Skeletal muscle tissue (tissue), 3 donors: ENCODE measurements at regions not wholly inside any gene's neighbourhood (a gene's known extent, or its start where the extent isn't known, plus 50 kb on each side); places are given as distances from the start of the nearest gene placed in this dataset.
"Not testable (repeated sequence)": the region's sequence is repeated elsewhere in the genome, so short reads cannot be mapped to it uniquely, and the experiment has no call there.

Experiments used
- H3K27ac ChIP-seq: one replicate; pipeline ENCODE4 v1.7.0; 2013; ENCODE audit warnings: mild to moderate bottlenecking, low read depth, low read length, inconsistent platforms
- H3K27me3 ChIP-seq, 3 donors: one replicate each; pipeline ENCODE4 v1.7.0; 2013; ENCODE audit warnings: low read length in 3 of 3; ENCODE audit not compliant: control insufficient read depth in 3 of 3, insufficient read depth in 3 of 3
- H3K36me3 ChIP-seq, 3 donors: one replicate each; pipeline ENCODE4 v1.7.0; 2013; ENCODE audit warnings: low read length in 3 of 3; ENCODE audit not compliant: control insufficient read depth in 3 of 3, insufficient read depth in 3 of 3
- H3K4me1 ChIP-seq, 3 donors: one replicate each; pipeline ENCODE4 v1.7.0; 2013; ENCODE audit warnings: low read length in 3 of 3, mild to moderate bottlenecking in 3 of 3; ENCODE audit not compliant: control insufficient read depth in 3 of 3, insufficient read depth in 3 of 3
- H3K4me3 ChIP-seq, 3 donors: one replicate each; pipeline ENCODE4 v1.7.0; 2013; ENCODE audit warnings: low read length in 3 of 3
- H3K9ac ChIP-seq, 3 donors: one replicate each; pipeline ENCODE4 v1.7.0; 2013; ENCODE audit warnings: low read length in 3 of 3, mild to moderate bottlenecking in 3 of 3, moderate library complexity in 2 of 3, low read depth in 1 of 3
- H3K9me3 ChIP-seq, 3 donors: one replicate each; pipeline ENCODE4 v1.7.0; 2013; ENCODE audit warnings: low read length in 3 of 3; ENCODE audit not compliant: control insufficient read depth in 3 of 3
- donor health status: Osteomylitis.

- H3K27ac ChIP-seq, H3K27me3 ChIP-seq, H3K36me3 ChIP-seq, H3K9ac ChIP-seq, H3K4me1 ChIP-seq, H3K4me3 ChIP-seq, H3K9me3 ChIP-seq: not testable (repeated sequence)
Measured at GRCh38 chr13:100975666-100976065, 301.1 kb upstream of the TMTC4 start.

- Histone ChIP-seq H3K27ac (no peak overlapping the region), H3K9me3 (no peaks in the 10 kb centered on the region), H3K4me3 (no peak overlapping the region), H3K27me3 (no peaks in the 10 kb centered on the region), H3K9ac (no peak overlapping the region), H3K36me3 (no peaks in the 10 kb centered on the region), H3K4me1 (no peaks in the 10 kb centered on the region)
Measured at GRCh38 chr13:100962585-100962984, 288.0 kb upstream of the TMTC4 start.

GRCh38 chr13:100961186-100961585 is 286.6 kb upstream of the TMTC4 start:
- Histone ChIP-seq H3K27me3 (no peaks in the 10 kb centered on the region), H3K36me3 (no peaks in the 10 kb centered on the region), H3K9ac (no peak overlapping the region), H3K27ac (no peak overlapping the region), H3K9me3 (no peaks in the 10 kb centered on the region), H3K4me3 (no peak overlapping the region), H3K4me1 (no peaks in the 10 kb centered on the region)

GRCh38 chr13:100958831-100959230 is 284.2 kb upstream of the TMTC4 start:
- no peaks in the 10 kb centered on the region for H3K27me3 ChIP-seq
- no peaks in the 10 kb centered on the region for H3K9me3 ChIP-seq
- no peaks in the 10 kb centered on the region for H3K36me3 ChIP-seq
- no peak overlapping the region for H3K27ac ChIP-seq
- H3K4me1 ChIP-seq, result no peaks in the 10 kb centered on the region
- H3K9ac ChIP-seq, result no peak overlapping the region
- H3K4me3 ChIP-seq, result no peak overlapping the region

- H3K27me3 ChIP-seq, result no peaks in the 10 kb centered on the region
- H3K36me3 ChIP-seq, result no peaks in the 10 kb centered on the region
- H3K4me1 ChIP-seq, result no peaks in the 10 kb centered on the region
Measured at GRCh38 chr13:100957741-100958140, 283.1 kb upstream of the TMTC4 start.

GRCh38 chr13:100954430-100955305 is 280.1 kb upstream of the TMTC4 start:
- Histone ChIP-seq H3K9ac (no peak overlapping the region), H3K9me3 (no peaks in the 10 kb centered on the region), H3K27ac (no peak overlapping the region), H3K27me3 (no peaks in the 10 kb centered on the region), H3K4me3 (no peak overlapping the region), H3K36me3 (no peaks in the 10 kb centered on the region), H3K4me1 (no peaks in the 10 kb centered on the region)

More at GRCh38 chr13:100957741-100958140, 283.1 kb upstream of the TMTC4 start:
- Histone ChIP-seq H3K9ac (no peak overlapping the region), H3K27ac (no peak overlapping the region), H3K9me3 (no peaks in the 10 kb centered on the region), H3K4me3 (no peak overlapping the region)

GRCh38 chr13:100951016-100951415 is 276.4 kb upstream of the TMTC4 start:
- H3K9me3 ChIP-seq, result peaks cover 0 to 2% (median 0%) of the 10 kb centered on the region in 3 donors
- no peaks in the 10 kb centered on the region for H3K36me3 ChIP-seq
- H3K4me3 ChIP-seq, result no peak overlapping the region
- H3K27ac ChIP-seq, result no peak overlapping the region
- no peak overlapping the region for H3K9ac ChIP-seq
- no peaks in the 10 kb centered on the region for H3K4me1 ChIP-seq
- no peaks in the 10 kb centered on the region for H3K27me3 ChIP-seq

- not testable (repeated sequence) for H3K9me3 ChIP-seq, H3K4me1 ChIP-seq, H3K9ac ChIP-seq
Measured at GRCh38 chr13:100948937-100949336, 274.3 kb upstream of the TMTC4 start.

GRCh38 chr13:100946588-100946987 is 272.0 kb upstream of the TMTC4 start:
- Histone ChIP-seq H3K36me3 (no peaks in the 10 kb centered on the region), H3K4me3 (no peak overlapping the region), H3K27ac (no peak overlapping the region), H3K9ac (no peak overlapping the region), H3K4me1 (no peaks in the 10 kb centered on the region), H3K27me3 (no peaks in the 10 kb centered on the region), H3K9me3 (peaks cover 0 to 2% (median 0%) of the 10 kb centered on the region in 3 donors)

More at GRCh38 chr13:100948937-100949336, 274.3 kb upstream of the TMTC4 start:
- not testable (repeated sequence) for H3K27me3 ChIP-seq, H3K27ac ChIP-seq, H3K36me3 ChIP-seq, H3K4me3 ChIP-seq

DNA sequence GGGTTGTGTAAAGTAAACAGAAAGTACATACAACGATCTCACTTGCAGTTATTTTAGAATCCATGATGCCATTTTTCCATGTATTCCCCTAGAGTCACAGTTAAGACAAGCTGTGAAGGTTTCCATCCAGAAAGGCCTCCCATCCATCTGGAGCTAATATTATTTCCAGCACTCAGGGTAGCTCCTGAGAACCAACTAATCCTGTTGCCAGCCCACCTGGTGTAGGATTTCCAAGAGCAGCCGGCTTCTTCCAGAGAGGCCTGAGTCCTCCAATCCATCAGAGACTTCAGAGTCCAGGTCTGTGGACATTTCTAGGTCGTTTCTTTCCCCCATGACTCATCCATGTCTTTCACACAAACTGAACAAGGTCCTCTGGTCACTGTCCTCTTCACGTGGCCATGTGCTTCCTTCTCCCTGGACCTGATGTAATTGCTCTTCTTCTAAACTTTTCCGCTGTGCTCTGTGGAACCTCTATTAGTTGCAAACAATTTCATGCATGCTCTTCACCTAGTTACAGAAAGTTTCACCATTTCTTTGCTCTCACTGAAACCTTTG is 270.3 kb upstream of the TMTC4 start:
- no peaks in the 10 kb centered on the region for H3K36me3 ChIP-seq
- no peaks in the 10 kb centered on the region for H3K4me1 ChIP-seq
- no peak overlapping the region for H3K9ac ChIP-seq
- no peak overlapping the region for H3K4me3 ChIP-seq
- H3K27ac ChIP-seq, result no peak overlapping the region
- no peaks in the 10 kb centered on the region for H3K27me3 ChIP-seq
- H3K9me3 ChIP-seq, result peaks cover 0 to 2% (median 0%) of the 10 kb centered on the region in 3 donors
